Activated T-cell treated with anti-CD3 and anti-CD28 coated beads, Interleukin-2, amount 50 U/mL, for 24 hours (primary cell): ENCODE measurements at regions not wholly inside any gene's neighbourhood (a gene's known extent, or its start where the extent isn't known, plus 50 kb on each side); places are given as distances from the start of the nearest gene placed in this dataset.
"Not testable (repeated sequence)": the region's sequence is repeated elsewhere in the genome, so short reads cannot be mapped to it uniquely, and the experiment has no call there.

Source experiments
- DNase-seq: peaks from one replicate; pipeline ENCODE4 v3.0.0-alpha.2; 2020
- H3K27ac Mint-ChIP-seq: 2 replicates; pipeline ENCODE4 v1.8.0; 2020; ENCODE audit warnings: mild to moderate bottlenecking, mixed read lengths
- H3K27me3 Mint-ChIP-seq: 2 replicates; pipeline ENCODE4 v1.8.0; 2020; ENCODE audit warnings: mixed read lengths
- H3K36me3 Mint-ChIP-seq: 2 replicates; pipeline ENCODE4 v1.8.0; 2020; ENCODE audit warnings: low read depth, mixed read lengths
- H3K4me1 Mint-ChIP-seq: 2 replicates; pipeline ENCODE4 v1.8.0; 2020; ENCODE audit warnings: low read depth, mixed read lengths
- H3K4me3 Mint-ChIP-seq: 2 replicates; pipeline ENCODE4 v1.8.0; 2020; ENCODE audit warnings: mild to moderate bottlenecking, moderate library complexity, mixed read lengths
- H3K9me3 Mint-ChIP-seq: 2 replicates; pipeline ENCODE4 v1.8.0; 2020; ENCODE audit warnings: mixed read lengths

- no peaks in the 10 kb centered on the region for H3K27me3 Mint-ChIP-seq
- H3K4me1 Mint-ChIP-seq, result no peaks in the 10 kb centered on the region
- DNase-seq, result no peak
- H3K4me3 Mint-ChIP-seq, result no peak overlapping the region
- H3K9me3 Mint-ChIP-seq, result peaks cover 19% of the 10 kb centered on the region
- no peaks in the 10 kb centered on the region for H3K36me3 Mint-ChIP-seq
- H3K27ac Mint-ChIP-seq, result no peak overlapping the region
These were observed 480.5 kb upstream of the SPRY2 start for GRCh38 chr13:80821466-80821865.

GRCh38 chr13:80817979-80818378, 477.1 kb upstream of the SPRY2 start:
- no peak for DNase-seq
- no peaks in the 10 kb centered on the region for H3K36me3 Mint-ChIP-seq
- no peaks in the 10 kb centered on the region for H3K4me1 Mint-ChIP-seq
- no peaks in the 10 kb centered on the region for H3K27me3 Mint-ChIP-seq
- no peak overlapping the region for H3K4me3 Mint-ChIP-seq
- peaks cover 7% of the 10 kb centered on the region for H3K9me3 Mint-ChIP-seq
- no peak overlapping the region for H3K27ac Mint-ChIP-seq

- H3K27ac Mint-ChIP-seq, result no peak overlapping the region
These were observed 473.6 kb upstream of the SPRY2 start for GRCh38 chr13:80814541-80814940.

GRCh38 chr13:80810294-80810693, 469.4 kb upstream of the SPRY2 start:
- not testable (repeated sequence) for H3K27me3 Mint-ChIP-seq, H3K9me3 Mint-ChIP-seq, H3K4me3 Mint-ChIP-seq, H3K4me1 Mint-ChIP-seq, H3K36me3 Mint-ChIP-seq, H3K27ac Mint-ChIP-seq, DNase-seq

More at GRCh38 chr13:80814541-80814940, 473.6 kb upstream of the SPRY2 start:
- Mint-ChIP-seq H3K36me3 (no peaks in the 10 kb centered on the region), H3K4me3 (no peak overlapping the region), H3K9me3 (peaks cover 7% of the 10 kb centered on the region), H3K4me1 (no peaks in the 10 kb centered on the region), H3K27me3 (no peaks in the 10 kb centered on the region)
- no peak for DNase-seq

- Mint-ChIP-seq H3K4me3 (no peak overlapping the region), H3K27me3 (no peaks in the 10 kb centered on the region)
These were observed 462.0 kb upstream of the SPRY2 start for GRCh38 chr13:80802946-80803345.

GRCh38 chr13:80798576-80799133, 457.7 kb upstream of the SPRY2 start:
- DNase-seq, result no peak
- Mint-ChIP-seq H3K4me1 (no peaks in the 10 kb centered on the region), H3K27me3 (no peaks in the 10 kb centered on the region), H3K4me3 (no peak overlapping the region), H3K9me3 (no peaks in the 10 kb centered on the region), H3K27ac (no peak overlapping the region), H3K36me3 (no peaks in the 10 kb centered on the region)

More at GRCh38 chr13:80802946-80803345, 462.0 kb upstream of the SPRY2 start:
- Mint-ChIP-seq H3K4me1 (no peaks in the 10 kb centered on the region), H3K27ac (no peak overlapping the region), H3K9me3 (no peaks in the 10 kb centered on the region), H3K36me3 (no peaks in the 10 kb centered on the region)
- no peak for DNase-seq

- H3K27me3 Mint-ChIP-seq, result no peaks in the 10 kb centered on the region
- peaks cover 6% of the 10 kb centered on the region for H3K9me3 Mint-ChIP-seq
- H3K27ac Mint-ChIP-seq, result no peak overlapping the region
- no peaks in the 10 kb centered on the region for H3K4me1 Mint-ChIP-seq
- no peaks in the 10 kb centered on the region for H3K36me3 Mint-ChIP-seq
- DNase-seq, result no peak
- H3K4me3 Mint-ChIP-seq, result no peak overlapping the region
These were observed 446.7 kb upstream of the SPRY2 start for GRCh38 chr13:80787604-80788003.

- Mint-ChIP-seq H3K27ac (no peak overlapping the region), H3K36me3 (no peaks in the 10 kb centered on the region), H3K9me3 (peaks cover 2% of the 10 kb centered on the region), H3K4me3 (no peak overlapping the region), H3K27me3 (no peaks in the 10 kb centered on the region), H3K4me1 (no peaks in the 10 kb centered on the region)
- no peak for DNase-seq
These were observed 443.1 kb upstream of the SPRY2 start for GRCh38 chr13:80783926-80784565.

- Mint-ChIP-seq H3K4me3 (no peak overlapping the region), H3K9me3 (peaks cover 2% of the 10 kb centered on the region), H3K27me3 (no peaks in the 10 kb centered on the region), H3K27ac (no peak overlapping the region), H3K36me3 (no peaks in the 10 kb centered on the region), H3K4me1 (no peaks in the 10 kb centered on the region)
- DNase-seq, result no peak
These were observed 441.5 kb upstream of the SPRY2 start for GRCh38 chr13:80782441-80782840.

- no peaks in the 10 kb centered on the region for H3K4me1 Mint-ChIP-seq
- no peak overlapping the region for H3K4me3 Mint-ChIP-seq
- no peak overlapping the region for H3K27ac Mint-ChIP-seq
- no peak for DNase-seq
- H3K9me3 Mint-ChIP-seq, result peaks cover 4% of the 10 kb centered on the region
- H3K27me3 Mint-ChIP-seq, result no peaks in the 10 kb centered on the region
- no peaks in the 10 kb centered on the region for H3K36me3 Mint-ChIP-seq
These were observed 437.4 kb upstream of the SPRY2 start for GRCh38 chr13:80778297-80778696.

GRCh38 chr13:80757694-80758093, 416.8 kb upstream of the SPRY2 start:
- Mint-ChIP-seq H3K36me3 (no peaks in the 10 kb centered on the region), H3K4me1 (no peaks in the 10 kb centered on the region), H3K9me3 (peaks cover 9% of the 10 kb centered on the region), H3K4me3 (no peak overlapping the region), H3K27me3 (no peaks in the 10 kb centered on the region), H3K27ac (no peak overlapping the region)
- DNase-seq, result no peak

GRCh38 chr13:80755910-80756309, 415.0 kb upstream of the SPRY2 start:
- H3K27ac Mint-ChIP-seq, result no peak overlapping the region
- DNase-seq, result no peak
- peaks cover 5% of the 10 kb centered on the region for H3K9me3 Mint-ChIP-seq
- H3K36me3 Mint-ChIP-seq, result no peaks in the 10 kb centered on the region
- H3K27me3 Mint-ChIP-seq, result no peaks in the 10 kb centered on the region
- no peaks in the 10 kb centered on the region for H3K4me1 Mint-ChIP-seq
- H3K4me3 Mint-ChIP-seq, result no peak overlapping the region

- Mint-ChIP-seq H3K36me3 (no peaks in the 10 kb centered on the region), H3K4me1 (no peaks in the 10 kb centered on the region), H3K27me3 (no peaks in the 10 kb centered on the region), H3K4me3 (no peak overlapping the region), H3K27ac (no peak overlapping the region), H3K9me3 (peaks cover 8% of the 10 kb centered on the region)
- no peak for DNase-seq
These were observed 413.5 kb upstream of the SPRY2 start for GRCh38 chr13:80754441-80754840.

- DNase-seq, result no peak
- Mint-ChIP-seq H3K9me3 (peaks cover 6% of the 10 kb centered on the region), H3K27me3 (no peaks in the 10 kb centered on the region), H3K27ac (no peak overlapping the region), H3K4me1 (no peaks in the 10 kb centered on the region), H3K4me3 (no peak overlapping the region), H3K36me3 (no peaks in the 10 kb centered on the region)
These were observed 412.9 kb upstream of the SPRY2 start for GRCh38 chr13:80753866-80754265.

- Mint-ChIP-seq H3K27me3 (no peaks in the 10 kb centered on the region), H3K27ac (no peak overlapping the region), H3K36me3 (no peaks in the 10 kb centered on the region), H3K9me3 (peaks cover 6% of the 10 kb centered on the region), H3K4me3 (no peak overlapping the region), H3K4me1 (no peaks in the 10 kb centered on the region)
- no peak for DNase-seq
These were observed 410.9 kb upstream of the SPRY2 start for GRCh38 chr13:80751854-80752253.
